T-helper 2 cell (primary cell): ENCODE measurements at regions not wholly inside any gene's neighbourhood (a gene's known extent, or its start where the extent isn't known, plus 50 kb on each side); places are given as distances from the start of the nearest gene placed in this dataset.

Experiments
- DNase-seq, 5 experiments: peaks; one replicate each; pipeline versions ENCODE4 v3.0.0 to v3.0.0-alpha.2; 2012 to 2022

DNA sequence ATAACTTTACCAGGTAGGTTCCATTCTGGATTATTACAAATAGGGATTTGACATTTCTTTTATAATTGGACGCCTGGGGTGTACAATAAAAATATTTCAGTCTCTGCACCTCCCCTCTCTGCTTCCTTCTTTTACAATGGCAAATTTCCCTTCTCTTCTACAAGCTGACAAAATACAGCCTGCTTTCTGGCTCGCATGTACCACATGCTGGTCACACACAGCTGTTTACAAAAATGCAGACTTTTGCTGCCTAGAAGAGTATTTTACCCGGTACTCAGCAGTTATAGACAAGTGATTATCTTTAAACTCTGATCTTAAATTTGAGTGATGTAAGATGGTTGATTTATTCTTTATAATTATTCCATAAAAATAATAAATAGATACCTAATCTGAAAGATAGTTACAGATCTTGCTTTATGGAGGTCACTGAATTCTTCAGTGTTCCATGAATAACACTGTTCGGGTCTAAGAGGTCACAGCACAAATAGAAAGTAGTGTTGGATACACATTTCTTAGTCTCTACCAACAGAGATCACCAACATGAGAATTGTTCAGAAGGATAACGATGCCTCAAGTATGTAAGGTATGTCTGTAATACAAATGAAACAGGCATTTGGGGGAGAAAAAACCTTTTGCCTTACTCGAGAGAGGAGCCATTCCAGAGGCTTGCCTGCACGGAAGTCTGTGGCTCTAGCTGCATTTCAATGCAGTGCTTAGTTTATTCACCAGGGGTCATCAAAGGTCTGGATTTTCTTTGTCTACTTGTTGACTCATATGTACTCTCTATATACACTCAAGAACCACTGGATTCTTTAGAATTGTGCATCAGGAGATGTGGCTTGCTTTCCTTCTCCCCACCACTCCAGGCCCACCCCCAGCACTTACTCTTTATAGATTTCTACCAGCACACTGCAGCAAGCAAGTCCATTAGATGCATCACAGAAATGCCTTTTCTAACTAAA lies 206.6 kb upstream of the RFX3 start:
- DNase-seq = peak in 2 of 5 experiments; percentile 2 to 88

- DNase-seq = peak in 1 of 5 experiments; percentile 63
Measured at GRCh38 chr9:3730511-3730922, 204.7 kb upstream of the RFX3 start.

GRCh38 chr9:3721096-3721495 lies 195.3 kb upstream of the RFX3 start:
- DNase-seq = no peak

DNA sequence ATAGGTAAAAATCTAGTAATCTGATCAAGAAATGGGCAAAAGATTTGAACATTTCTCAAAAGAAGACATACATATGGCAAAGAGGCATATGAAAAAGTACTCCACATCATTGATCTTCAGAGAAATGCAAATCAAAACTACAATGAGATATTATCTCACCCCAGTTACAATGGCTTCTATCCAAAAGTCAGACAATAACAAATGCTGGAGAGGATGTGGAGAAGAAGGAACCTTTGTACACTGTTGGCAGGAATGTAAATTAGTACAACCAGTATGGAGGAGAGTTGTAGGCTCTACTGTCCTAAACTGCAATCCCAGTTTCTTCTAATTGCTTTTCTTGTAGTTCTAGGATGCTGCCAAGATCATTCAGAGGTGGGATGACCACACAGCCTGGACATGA lies 193.5 kb upstream of the RFX3 start:
- DNase-seq = no peak

DNA sequence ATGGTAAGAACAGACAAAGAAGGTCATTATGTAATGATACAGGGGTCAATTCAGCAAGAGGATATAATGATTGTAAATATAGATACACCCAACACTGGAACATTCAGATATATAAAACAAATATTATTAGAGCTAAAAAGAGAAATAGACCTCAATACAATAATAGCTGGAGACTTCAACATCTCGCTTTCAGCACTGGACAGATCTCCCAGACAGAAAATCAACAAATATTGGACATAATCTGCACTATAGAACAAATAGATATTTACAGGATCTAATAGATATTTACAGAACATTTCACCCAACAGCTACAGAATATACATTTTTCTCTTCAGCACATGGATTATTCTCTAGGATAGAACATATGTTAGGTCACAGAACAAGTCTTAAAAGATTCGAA lies 190.6 kb upstream of the RFX3 start:
- DNase-seq = no peak

- DNase-seq = no peak
Measured at GRCh38 chr9:3708751-3709150, 182.9 kb upstream of the RFX3 start.

- no peak for DNase-seq
Measured at GRCh38 chr9:3704890-3705289, 179.1 kb upstream of the RFX3 start.

GRCh38 chr9:3700772-3701171 lies 175.0 kb upstream of the RFX3 start:
- no peak for DNase-seq

DNA sequence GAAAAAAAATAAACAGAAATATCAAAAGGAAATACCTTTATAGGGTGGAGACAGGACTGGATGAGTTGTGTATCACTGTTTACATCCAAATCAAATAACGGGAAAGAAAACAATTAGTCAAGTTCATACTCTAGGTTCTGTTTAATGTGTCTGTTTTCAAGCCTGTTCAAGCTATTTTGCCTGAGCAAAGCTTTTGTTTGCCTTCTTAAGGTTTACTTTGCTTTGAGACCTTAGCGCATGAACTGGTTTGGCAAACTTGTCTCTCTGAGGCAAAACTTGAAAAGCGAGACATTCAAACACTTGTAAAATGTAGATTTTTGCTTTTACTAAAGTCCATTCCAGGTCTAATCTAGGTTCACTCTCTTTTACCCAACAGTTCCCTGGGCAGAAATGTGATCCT lies 174.1 kb upstream of the RFX3 start:
- no peak for DNase-seq

DNA sequence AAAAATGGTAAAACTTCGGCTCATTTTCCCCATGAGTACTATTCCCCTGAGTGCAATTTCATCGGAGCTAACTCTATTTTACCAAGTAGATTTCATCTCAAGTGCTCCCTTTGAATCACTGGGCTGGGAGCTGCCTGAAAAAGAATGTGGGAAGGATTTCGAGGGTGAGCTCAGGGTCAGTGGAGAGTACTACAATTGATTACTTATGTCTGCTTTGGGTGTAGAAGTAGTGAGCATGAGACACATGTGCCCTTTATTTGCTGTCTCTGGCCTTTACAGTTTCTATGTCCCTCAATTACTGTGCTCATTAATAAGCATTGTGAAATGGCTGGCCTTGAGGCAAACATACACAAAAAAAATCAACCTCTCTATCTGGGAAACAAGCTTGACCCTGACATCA lies 172.7 kb upstream of the RFX3 start:
- DNase-seq = no peak

- DNase-seq = no peak
Measured at GRCh38 chr9:3698076-3698475, 172.3 kb upstream of the RFX3 start.

DNA sequence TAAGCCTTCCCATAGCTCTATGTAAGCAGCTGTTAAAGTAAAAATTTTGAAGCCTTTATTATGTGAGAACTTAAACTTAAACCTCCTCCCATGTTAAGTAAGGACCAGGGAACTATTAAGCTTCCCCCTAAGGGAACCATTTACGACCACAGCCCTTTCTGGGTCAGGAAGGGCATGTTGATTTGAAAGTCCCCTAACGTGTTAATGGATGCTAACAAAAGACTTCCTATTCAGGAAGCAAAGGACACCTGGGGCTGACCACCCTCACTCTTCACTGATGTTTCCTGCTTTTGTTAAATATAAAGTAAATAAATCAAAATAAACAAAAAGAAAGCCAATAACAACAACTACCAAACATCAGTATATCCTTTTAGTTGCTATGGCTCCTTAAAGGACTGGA lies 170.6 kb upstream of the RFX3 start:
- no peak for DNase-seq

DNA sequence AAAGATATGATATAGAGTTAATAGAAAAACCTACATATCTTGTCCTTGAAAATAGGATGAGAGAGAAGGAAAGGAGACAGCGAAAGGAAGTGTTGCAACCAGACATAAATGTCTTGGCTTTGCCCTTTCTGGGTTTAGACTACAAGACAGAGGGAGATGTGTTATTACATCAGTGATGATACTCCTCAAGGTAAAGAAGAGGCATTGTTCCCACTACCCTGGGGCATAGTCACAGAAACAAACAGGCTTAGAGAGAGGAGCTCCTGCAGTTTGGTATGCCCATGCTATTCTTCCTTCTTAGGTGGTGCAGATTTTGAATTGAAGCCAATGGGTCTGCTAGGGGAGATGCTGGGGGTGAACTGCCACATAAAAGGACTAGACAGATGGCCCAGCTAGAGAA lies 166.8 kb upstream of the RFX3 start:
- DNase-seq = no peak

GRCh38 chr9:3689555-3689954 lies 163.8 kb upstream of the RFX3 start:
- DNase-seq = no peak

- DNase-seq = no peak
Measured at GRCh38 chr9:3687145-3687544, 161.3 kb upstream of the RFX3 start.

DNA sequence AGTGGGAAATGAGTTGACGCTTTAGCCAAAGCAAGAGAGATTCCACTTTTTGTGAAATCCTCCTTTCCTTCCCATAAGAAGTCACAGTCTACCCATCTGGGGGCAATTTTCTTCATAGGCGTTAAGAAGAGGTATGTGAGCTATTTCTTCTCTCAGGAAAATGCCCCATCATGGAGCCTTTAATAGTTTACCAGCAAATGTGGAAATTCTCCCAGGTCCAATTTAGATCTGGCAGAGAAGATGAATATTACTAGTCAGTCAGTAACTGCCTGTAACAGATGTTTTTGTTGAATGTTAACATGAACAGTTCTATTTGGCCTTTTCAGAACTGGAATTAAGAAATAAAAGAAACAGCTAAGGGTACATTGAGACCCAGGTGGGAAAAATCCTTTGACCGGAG lies 156.4 kb upstream of the RFX3 start:
- no peak for DNase-seq

DNA sequence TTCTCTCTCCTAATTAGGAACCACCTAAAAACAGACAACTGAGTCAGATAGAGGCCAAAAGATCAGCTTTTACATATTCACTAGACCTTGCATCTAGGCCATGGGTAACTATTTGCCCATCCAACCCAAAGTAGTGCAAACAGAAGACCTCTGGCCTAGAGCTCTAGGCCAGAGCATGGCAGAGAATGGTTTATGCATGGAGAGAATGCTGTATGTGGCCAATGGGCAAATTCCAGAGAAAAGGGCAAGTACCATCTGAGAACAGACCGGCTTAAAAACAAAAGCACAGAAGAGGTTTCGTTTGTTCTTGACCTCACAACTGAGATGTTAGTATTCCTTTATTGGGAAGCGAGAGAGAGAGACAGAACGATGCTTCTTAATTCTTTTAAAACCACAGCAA lies 151.7 kb upstream of the RFX3 start:
- no peak for DNase-seq

GRCh38 chr9:3676766-3677165 lies 151.0 kb upstream of the RFX3 start:
- DNase-seq = no peak

DNA sequence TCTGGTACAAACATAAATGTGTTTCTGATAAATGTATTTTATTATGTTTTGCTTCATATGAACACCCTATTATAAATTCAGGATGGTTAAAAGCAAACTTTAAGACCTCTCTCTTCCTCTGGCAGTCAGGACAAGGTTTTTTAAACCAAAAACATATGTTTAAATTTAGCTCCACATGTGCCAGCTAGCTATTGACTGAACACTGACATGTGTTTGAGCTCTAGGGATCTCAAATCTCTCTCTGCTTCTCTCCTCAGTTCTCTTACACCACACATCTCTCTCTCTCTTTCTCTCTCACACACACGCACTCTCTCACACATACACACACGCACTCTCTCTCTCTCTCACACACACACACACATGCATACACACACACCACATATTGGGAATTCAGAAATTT lies 150.1 kb upstream of the RFX3 start:
- no peak for DNase-seq

- DNase-seq = peak in 1 of 5 experiments; percentile 72
Measured at GRCh38 chr9:3674561-3674960, 148.8 kb upstream of the RFX3 start.

- DNase-seq = no peak
Measured at GRCh38 chr9:3672399-3672798, 146.6 kb upstream of the RFX3 start.

DNA sequence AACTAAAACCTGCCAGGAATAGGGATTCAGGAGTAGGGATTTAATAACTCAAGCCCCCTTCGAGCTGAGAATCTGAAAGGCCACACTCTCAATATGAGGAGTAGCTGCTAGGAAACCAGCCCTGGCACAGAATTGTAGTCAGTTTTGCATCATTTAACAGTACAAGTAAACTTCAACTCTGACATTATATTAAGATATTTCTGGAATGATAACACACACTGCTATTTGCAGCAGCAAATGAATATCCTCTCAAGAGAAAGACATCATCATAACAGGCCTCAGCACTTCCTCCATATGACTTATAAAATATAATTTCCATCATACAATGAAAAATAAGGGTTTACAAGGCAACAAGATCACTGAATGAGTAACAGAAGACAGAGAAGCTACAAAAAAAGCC lies 138.2 kb upstream of the RFX3 start:
- DNase-seq = no peak

GRCh38 chr9:3662671-3663070 lies 136.9 kb upstream of the RFX3 start:
- DNase-seq = no peak

DNA sequence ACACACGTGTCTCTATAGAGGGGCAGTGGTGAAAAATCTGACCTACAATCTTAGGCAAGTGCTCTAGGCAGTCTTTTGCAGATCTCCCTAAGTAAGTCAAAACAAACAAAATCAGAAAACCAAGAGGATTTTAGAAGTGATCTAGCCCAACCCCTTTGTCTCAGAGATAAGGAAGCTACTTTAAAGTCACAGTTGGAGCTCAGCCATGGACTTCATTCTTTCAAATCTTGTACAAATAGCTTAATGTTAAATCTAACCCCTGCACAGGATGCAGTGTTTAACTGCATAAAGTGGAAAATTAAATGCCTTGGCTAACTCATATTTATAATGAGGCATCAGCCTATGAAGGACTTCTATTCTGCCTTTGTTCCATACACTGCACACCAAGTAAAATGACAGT lies 135.1 kb upstream of the RFX3 start:
- DNase-seq = no peak

- DNase-seq = no peak
Measured at GRCh38 chr9:3659647-3660046, 133.8 kb upstream of the RFX3 start.
